GM12891 (cell line): ENCODE measurements at regions not wholly inside any gene's neighbourhood (a gene's known extent, or its start where the extent isn't known, plus 50 kb on each side); places are given as distances from the start of the nearest gene placed in this dataset.

Source experiments
- POLR2A ChIP-seq: IDR thresholded peaks from 2 replicates; pipeline ENCODE4 v1.6.1; 2011; ENCODE audit warnings: low read depth, low read length, control low read depth
- POLR2AphosphoS5 ChIP-seq: IDR thresholded peaks from 2 replicates; pipeline ENCODE4 v1.6.1; 2011; ENCODE audit warnings: low read depth, low read length, control low read depth

- TF ChIP-seq POLR2A, result no peak
- no peak for TF ChIP-seq POLR2AphosphoS5
Observed at GRCh38 chr5:17121776-17122175, 95.7 kb upstream of the BASP1 start.
